Keratinocyte (primary cell): ENCODE measurements at regions not wholly inside any gene's neighbourhood (a gene's known extent, or its start where the extent isn't known, plus 50 kb on each side); places are given as distances from the start of the nearest gene placed in this dataset.
"Not testable (repeated sequence)": the region's sequence is repeated elsewhere in the genome, so short reads cannot be mapped to it uniquely, and the experiment has no call there.

Experiments
- CTCF ChIP-seq, 3 experiments: IDR thresholded peaks in 1 of 3; conservative IDR thresholded peaks in 1 of 3; optimal IDR thresholded peaks in 1 of 3; 2 replicates in 2 of 3; 3 replicates in 1 of 3; pipeline versions ENCODE3 to v1.5.1; 2011; ENCODE audit warnings: low read length in 3 of 3, mild to moderate bottlenecking in 3 of 3, moderate library complexity in 2 of 3, control low read depth in 1 of 3, inconsistent platforms in 1 of 3; ENCODE audit not compliant: insufficient read depth in 2 of 3; ENCODE audit errors: extremely low read depth in 1 of 3
- EZH2 ChIP-seq: IDR thresholded peaks from one replicate; pipeline ENCODE4 v1.6.1; 2012; ENCODE audit warnings: inconsistent platforms, mild to moderate bottlenecking, low read length, moderate library complexity

GRCh38 chr9:42268729-42269128 lies 85.3 kb downstream of the SPATA31A6 start:
- not testable (repeated sequence) for TF ChIP-seq CTCF (optimal IDR thresholded peaks at IDR 0.05 in 1 of 3, IDR thresholded peaks at IDR 0.05 in 1 of 3, conservative IDR thresholded peaks at IDR 0.05 in 1 of 3; ENCODE audit: extremely low read depth in 1 of 3, insufficient read depth in 2 of 3, low read length in 3 of 3); EZH2
